Stimulated activated CD4-positive, alpha-beta T cell treated with anti-CD3 and anti-CD28 coated beads, Interleukin-1b, Interleukin-23, amount 100 ng/mL, for 48 hours (primary cell): ENCODE measurements at regions not wholly inside any gene's neighbourhood (a gene's known extent, or its start where the extent isn't known, plus 50 kb on each side); places are given as distances from the start of the nearest gene placed in this dataset.

Experiments used
- DNase-seq: peaks from one replicate; pipeline ENCODE4 v3.0.0-alpha.2; 2020

GRCh38 chr7:118087126-118087525 lies 96.8 kb upstream of the LSM8 start:
- DNase-seq, result no peak

DNA sequence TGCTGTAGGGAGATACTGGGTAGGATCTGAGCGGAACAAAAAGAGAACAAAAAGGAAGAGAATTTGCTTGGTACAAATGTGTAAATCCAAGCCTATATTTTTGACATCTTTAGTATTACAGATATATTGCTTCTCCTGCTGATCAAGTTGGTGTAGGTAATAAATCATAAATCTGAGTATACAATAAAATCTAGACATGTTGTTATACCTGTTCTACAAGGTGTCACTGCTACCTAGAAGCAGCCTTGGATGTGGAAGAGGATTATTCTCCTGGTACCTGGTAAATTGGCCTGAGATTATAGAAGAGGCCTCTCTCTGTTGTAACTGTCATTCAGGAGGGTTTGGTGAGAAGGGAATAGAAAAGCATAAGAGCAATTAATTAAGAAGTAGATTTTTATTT lies 89.9 kb upstream of the LSM8 start:
- no peak for DNase-seq

DNA sequence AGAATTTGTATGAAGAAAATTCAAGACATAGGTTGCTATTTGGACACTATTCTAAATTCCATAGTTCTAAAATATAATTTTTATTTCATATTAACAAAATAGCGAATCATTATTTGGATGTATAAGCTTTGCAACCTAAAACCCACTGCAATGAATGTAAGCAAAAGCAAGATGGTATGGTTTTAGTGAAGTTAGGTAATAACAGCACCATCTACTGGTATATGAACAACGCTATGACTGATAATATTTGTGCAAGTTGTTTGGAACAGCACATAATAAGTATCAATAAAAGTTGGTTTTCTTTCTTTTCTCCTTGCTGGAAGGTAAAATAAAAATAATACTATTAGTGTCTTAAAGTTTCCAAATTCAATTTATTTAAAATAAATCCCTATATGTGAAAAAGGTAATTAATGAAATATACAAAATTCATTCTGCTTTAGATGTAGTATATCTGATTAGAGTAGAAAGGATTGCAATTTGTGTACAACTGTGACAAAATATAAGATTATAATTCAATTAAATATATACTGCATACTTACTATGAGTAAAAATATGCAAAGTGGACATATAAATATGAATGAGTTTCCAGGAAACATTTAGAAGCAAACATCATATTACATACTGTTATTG lies 79.0 kb upstream of the LSM8 start:
- no peak for DNase-seq

- DNase-seq, result no peak
Observed at GRCh38 chr7:118109607-118110006, 74.4 kb upstream of the LSM8 start.

- DNase-seq, result no peak
Observed at GRCh38 chr7:118110178-118110925, 73.6 kb upstream of the LSM8 start.

DNA sequence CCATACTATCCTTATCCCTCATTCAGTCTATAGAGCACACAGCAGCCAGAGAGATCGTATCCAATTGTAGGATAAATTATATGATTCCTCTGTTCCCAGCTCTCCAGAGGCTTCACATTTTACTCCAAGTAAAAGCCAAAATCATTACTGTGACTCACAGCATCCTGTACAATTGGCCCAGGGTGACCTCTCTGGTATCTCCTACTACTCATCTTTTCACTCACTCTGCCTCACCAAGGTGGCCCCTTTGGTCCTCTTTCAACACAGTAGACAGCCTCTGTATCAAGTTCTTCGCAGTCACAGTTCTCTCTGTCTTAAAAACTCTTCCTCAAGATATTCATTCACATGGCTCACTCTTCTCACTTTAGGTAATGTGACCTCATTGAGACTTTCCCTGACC lies 72.6 kb upstream of the LSM8 start:
- no peak for DNase-seq

GRCh38 chr7:118114175-118114574 lies 69.8 kb upstream of the LSM8 start:
- no peak for DNase-seq

DNA sequence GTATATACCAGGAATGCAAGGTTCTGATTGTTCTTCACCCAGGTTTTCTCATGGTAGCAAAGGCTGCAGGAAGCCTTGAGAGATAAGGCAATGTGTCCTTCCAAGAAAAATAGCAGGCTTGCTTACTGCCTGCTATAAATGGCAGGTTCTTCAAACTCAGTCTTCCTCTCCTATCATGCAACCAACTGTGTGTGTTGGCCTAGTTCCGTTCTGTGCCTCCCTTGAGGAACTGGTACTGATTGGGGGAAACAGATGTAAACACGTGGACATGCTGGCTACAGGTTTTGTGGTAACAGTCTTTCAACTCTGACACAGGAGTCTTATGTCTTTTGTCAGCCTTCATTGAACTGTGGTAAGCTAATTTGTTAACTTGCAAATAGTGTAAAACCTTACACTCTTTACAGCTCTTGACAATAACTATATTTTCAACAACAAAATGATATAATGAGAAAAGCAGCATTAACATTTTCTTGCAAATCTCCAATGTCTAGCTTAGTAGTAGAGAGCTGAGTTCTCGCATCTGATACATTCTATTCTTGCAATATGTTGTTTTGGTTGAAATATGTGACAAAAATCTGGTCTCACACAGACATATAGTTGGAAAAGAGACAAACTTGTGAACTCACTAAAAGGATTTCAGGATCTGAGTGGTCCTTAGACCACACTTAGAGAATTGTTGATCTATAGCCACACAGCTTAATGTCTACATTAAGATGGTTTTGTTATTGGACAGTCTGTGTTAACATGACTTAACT lies 54.7 kb upstream of the LSM8 start:
- DNase-seq, result no peak

GRCh38 chr7:118132764-118133163 lies 51.2 kb upstream of the LSM8 start:
- no peak for DNase-seq
